Stomach (tissue), 8 donors: ENCODE measurements at regions not wholly inside any gene's neighbourhood (a gene's known extent, or its start where the extent isn't known, plus 50 kb on each side); places are given as distances from the start of the nearest gene placed in this dataset.

Source experiments
- DNase-seq, 2 donors: peaks; one replicate each; pipeline versions ENCODE4 v3.0.0 to v3.0.0-alpha.2; 2013 to 2019
- H3K27ac ChIP-seq, 5 donors: fragments of 200-600 bp in 4 of 5; sonication (generic) in 4 of 5; one replicate each; pipeline ENCODE4 v1.5.1; 2013 to 2019; ENCODE audit warnings: mild to moderate bottlenecking in 1 of 5, moderate library complexity in 1 of 5
- H3K27me3 ChIP-seq, 3 donors: fragments of 200-600 bp; sonication (generic); one replicate each; pipeline ENCODE4 v1.5.1; 2017 to 2019; ENCODE audit warnings: mixed run types in 1 of 3
- H3K36me3 ChIP-seq, 4 donors: fragments of 200-600 bp; sonication (generic); 1 replicate in 3 of 4; 2 replicates in 1 of 4; pipeline ENCODE4 v1.5.1; 2016 to 2019
- H3K4me1 ChIP-seq, 4 donors: fragments of 200-600 bp; sonication (generic); one replicate each; pipeline ENCODE4 v1.5.1; 2016 to 2019
- H3K4me3 ChIP-seq, 4 donors: fragments of 200-600 bp; sonication (generic) in 3 of 4; one replicate each; pipeline ENCODE4 v1.5.1; 2016 to 2019; ENCODE audit warnings: mild to moderate bottlenecking in 1 of 4
- H3K9me3 ChIP-seq, 4 donors: fragments of 200-600 bp; sonication (generic); one replicate each; pipeline ENCODE4 v1.5.1; 2016 to 2019
- CTCF ChIP-seq, 7 experiments: fragments of 450-650 bp in 4 of 7; fragments of 200-600 bp in 3 of 7; sonication (generic) in 3 of 7; IDR thresholded peaks; one replicate each; pipeline ENCODE4 v1.5.1; 2016 to 2019; ENCODE audit warnings: antibody characterized with exemption in 7 of 7, control low read depth in 2 of 7, mild to moderate bottlenecking in 1 of 7
- EP300 ChIP-seq: sonication (generic); formaldehyde crosslinking; IDR thresholded peaks from one replicate; pipeline ENCODE4 v1.6.1; 2017; ENCODE audit warnings: antibody characterized with exemption
- POLR2A ChIP-seq, 4 donors: fragments of 450-650 bp; IDR thresholded peaks; one replicate each; pipeline ENCODE4 v1.6.1; 2016; ENCODE audit warnings: antibody characterized with exemption in 4 of 4, control low read depth in 2 of 4, mild to moderate bottlenecking in 1 of 4, moderate library complexity in 1 of 4
- POLR2AphosphoS5 ChIP-seq, 3 donors: sonication (generic); formaldehyde crosslinking; IDR thresholded peaks; one replicate each; pipeline ENCODE4 v1.6.1; 2016; ENCODE audit warnings: antibody characterized with exemption in 3 of 3
- WGBS, 5 donors: extraction: QIAGEN DNeasy Blood & Tissue Kit in 3 of 5; methylation state at CpG; one replicate each; pipeline versions ENCODE4 v1.1.5 to v1.1.7; 2013 to 2018; 5-methylcytosine and 5-hydroxymethylcytosine counted together
- intact Hi-C: fragments of 100-400 bp; cut with DNase I; formaldehyde crosslinking; loops from one replicate; pipeline ENCODE4 v1.15.1; 2023; ENCODE audit warnings: low total_unique reads
- donor health status: healthy with polysubstance abuse.
- donor health status: Bipolar disorder and iron deficiency.
- donor health status: healthy.

GRCh38 chr18:55840601-55841170, 252.7 kb upstream of the TCF4 start:
- 89 to 97% (median 91%) methylated on average over 9 to 30 of the region's 30 CpGs for WGBS, 5 donors
- DNase-seq: no peak
- no peak overlapping the region for H3K27ac ChIP-seq
- peaks cover 0 to 17% (median 11%) of the 10 kb centered on the region in 4 donors for H3K9me3 ChIP-seq
- no peaks in the 10 kb centered on the region for H3K4me1 ChIP-seq
- intact Hi-C loops: no loop called here
- H3K4me3 ChIP-seq: no peak overlapping the region
- H3K36me3 ChIP-seq: no peaks in the 10 kb centered on the region
- H3K27me3 ChIP-seq: no peaks in the 10 kb centered on the region
- no peak for TF ChIP-seq POLR2A (IDR thresholded peaks at IDR 0.05)
- TF ChIP-seq POLR2AphosphoS5 (IDR thresholded peaks at IDR 0.05): no peak
- no peak for TF ChIP-seq CTCF (IDR thresholded peaks at IDR 0.05)
- TF ChIP-seq EP300: no peak

- no peak for TF ChIP-seq EP300
- Histone ChIP-seq H3K4me3 (no peak overlapping the region), H3K27me3 (no peaks in the 10 kb centered on the region), H3K9me3 (peaks cover 0 to 17% (median 11%) of the 10 kb centered on the region in 4 donors), H3K4me1 (no peaks in the 10 kb centered on the region), H3K36me3 (no peaks in the 10 kb centered on the region), H3K27ac (no peak overlapping the region)
- intact Hi-C loops: no loop called here
- no peak for DNase-seq
Observed at GRCh38 chr18:55839343-55839742, 251.4 kb upstream of the TCF4 start.

GRCh38 chr18:55838841-55839240, 250.8 kb upstream of the TCF4 start:
- Histone ChIP-seq H3K9me3 (peaks cover 0 to 17% (median 11%) of the 10 kb centered on the region in 4 donors), H3K27ac (no peak overlapping the region), H3K36me3 (no peaks in the 10 kb centered on the region), H3K4me3 (no peak overlapping the region), H3K27me3 (no peaks in the 10 kb centered on the region), H3K4me1 (no peaks in the 10 kb centered on the region)
- WGBS, 5 donors: 87 to 94% (median 88%) methylated on average over 3 of the region's 3 CpGs
- DNase-seq: no peak
- intact Hi-C loops: no loop called here
- TF ChIP-seq CTCF (IDR thresholded peaks at IDR 0.05) (no peak), POLR2AphosphoS5 (IDR thresholded peaks at IDR 0.05) (no peak), POLR2A (IDR thresholded peaks at IDR 0.05) (no peak), EP300 (no peak)

- intact Hi-C loops: no loop called here
- Histone ChIP-seq H3K4me3 (no peak overlapping the region), H3K4me1 (no peaks in the 10 kb centered on the region), H3K36me3 (no peaks in the 10 kb centered on the region), H3K27me3 (no peaks in the 10 kb centered on the region), H3K27ac (no peak overlapping the region), H3K9me3 (peaks cover 0 to 17% (median 11%) of the 10 kb centered on the region in 4 donors)
- TF ChIP-seq POLR2A (IDR thresholded peaks at IDR 0.05) (no peak), CTCF (IDR thresholded peaks at IDR 0.05) (no peak), POLR2AphosphoS5 (IDR thresholded peaks at IDR 0.05) (no peak), EP300 (no peak)
- WGBS, 5 donors: 72 to 86% (median 84%) methylated on average over 6 of the region's 6 CpGs
- DNase-seq: no peak
Observed at GRCh38 chr18:55838319-55838718, 250.3 kb upstream of the TCF4 start.

GRCh38 chr18:55833543-55833942, 245.6 kb upstream of the TCF4 start:
- TF ChIP-seq CTCF (IDR thresholded peaks at IDR 0.05) (no peak), POLR2A (IDR thresholded peaks at IDR 0.05) (no peak), EP300 (no peak), POLR2AphosphoS5 (IDR thresholded peaks at IDR 0.05) (no peak)
- Histone ChIP-seq H3K4me1 (no peaks in the 10 kb centered on the region), H3K27me3 (no peaks in the 10 kb centered on the region), H3K9me3 (peaks cover 0 to 4% (median 1%) of the 10 kb centered on the region in 4 donors), H3K27ac (no peak overlapping the region), H3K36me3 (no peaks in the 10 kb centered on the region), H3K4me3 (no peak overlapping the region)
- intact Hi-C loops: no loop called here
- 64 to 81% (median 74%) methylated on average over 4 of the region's 4 CpGs for WGBS, 5 donors
- DNase-seq: no peak
